ENCODE measurements at regions not wholly inside any gene's neighbourhood (a gene's known extent, or its start where the extent isn't known, plus 50 kb on each side); places are given as distances from the start of the nearest gene placed in this dataset.

DNA sequence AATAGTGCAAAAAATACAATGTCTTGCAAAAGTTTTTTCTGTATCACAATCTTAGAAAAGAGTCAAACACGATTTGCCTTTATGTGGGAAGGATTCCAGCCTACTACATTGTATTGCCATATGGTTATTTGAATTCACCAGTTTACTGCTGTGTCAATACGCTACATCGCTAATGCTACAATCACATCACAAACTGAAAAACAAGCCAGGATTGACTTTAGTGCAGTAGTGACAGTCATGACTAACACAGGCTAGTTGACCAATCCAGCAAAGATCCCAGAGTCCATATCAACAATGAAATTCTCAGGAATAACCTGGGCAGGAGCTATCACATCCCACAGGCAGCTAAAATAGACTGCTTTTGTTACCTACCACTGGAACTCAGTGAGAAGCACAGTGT, 67.0 kb downstream of the IL12A start:
- no peak overlapping the region for H3K4me3 ChIP-seq (replicated peaks; ENCODE audit: low read depth, low read length)
- TF ChIP-seq, protein P1, sequence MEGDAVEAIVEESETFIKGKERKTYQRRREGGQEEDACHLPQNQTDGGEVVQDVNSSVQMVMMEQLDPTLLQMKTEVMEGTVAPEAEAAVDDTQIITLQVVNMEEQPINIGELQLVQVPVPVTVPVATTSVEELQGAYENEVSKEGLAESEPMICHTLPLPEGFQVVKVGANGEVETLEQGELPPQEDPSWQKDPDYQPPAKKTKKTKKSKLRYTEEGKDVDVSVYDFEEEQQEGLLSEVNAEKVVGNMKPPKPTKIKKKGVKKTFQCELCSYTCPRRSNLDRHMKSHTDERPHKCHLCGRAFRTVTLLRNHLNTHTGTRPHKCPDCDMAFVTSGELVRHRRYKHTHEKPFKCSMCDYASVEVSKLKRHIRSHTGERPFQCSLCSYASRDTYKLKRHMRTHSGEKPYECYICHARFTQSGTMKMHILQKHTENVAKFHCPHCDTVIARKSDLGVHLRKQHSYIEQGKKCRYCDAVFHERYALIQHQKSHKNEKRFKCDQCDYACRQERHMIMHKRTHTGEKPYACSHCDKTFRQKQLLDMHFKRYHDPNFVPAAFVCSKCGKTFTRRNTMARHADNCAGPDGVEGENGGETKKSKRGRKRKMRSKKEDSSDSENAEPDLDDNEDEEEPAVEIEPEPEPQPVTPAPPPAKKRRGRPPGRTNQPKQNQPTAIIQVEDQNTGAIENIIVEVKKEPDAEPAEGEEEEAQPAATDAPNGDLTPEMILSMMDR (IDR thresholded peaks at IDR 0.05; ENCODE audit: low read length, missing control alignments) = no peak
- DNase-seq (ENCODE audit: low read depth) = no peak

DNA sequence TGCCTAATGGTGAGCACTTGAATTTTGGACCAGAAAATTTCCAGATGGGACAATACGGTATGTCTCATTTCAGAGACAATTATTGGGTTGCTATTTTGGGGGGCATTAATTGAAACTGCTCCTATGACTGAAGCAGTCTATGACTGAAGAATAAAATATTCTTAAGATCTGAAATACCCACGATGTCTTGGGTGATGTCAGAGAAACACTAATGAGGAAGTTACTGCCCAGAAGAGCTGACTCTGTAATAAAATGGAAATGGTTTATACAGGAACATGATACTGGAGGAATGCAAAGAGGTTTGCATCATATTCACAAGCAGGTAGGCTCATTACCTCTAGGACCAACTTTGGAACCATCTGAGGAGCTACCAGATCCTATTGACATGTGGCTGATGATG, 68.7 kb downstream of the IL12A start:
- no peak overlapping the region for H3K4me3 ChIP-seq (replicated peaks; ENCODE audit: low read depth, low read length)
- TF ChIP-seq, protein P1 (IDR thresholded peaks at IDR 0.05; ENCODE audit: low read length, missing control alignments) = no peak
- DNase-seq (ENCODE audit: low read depth) = no peak

DNA sequence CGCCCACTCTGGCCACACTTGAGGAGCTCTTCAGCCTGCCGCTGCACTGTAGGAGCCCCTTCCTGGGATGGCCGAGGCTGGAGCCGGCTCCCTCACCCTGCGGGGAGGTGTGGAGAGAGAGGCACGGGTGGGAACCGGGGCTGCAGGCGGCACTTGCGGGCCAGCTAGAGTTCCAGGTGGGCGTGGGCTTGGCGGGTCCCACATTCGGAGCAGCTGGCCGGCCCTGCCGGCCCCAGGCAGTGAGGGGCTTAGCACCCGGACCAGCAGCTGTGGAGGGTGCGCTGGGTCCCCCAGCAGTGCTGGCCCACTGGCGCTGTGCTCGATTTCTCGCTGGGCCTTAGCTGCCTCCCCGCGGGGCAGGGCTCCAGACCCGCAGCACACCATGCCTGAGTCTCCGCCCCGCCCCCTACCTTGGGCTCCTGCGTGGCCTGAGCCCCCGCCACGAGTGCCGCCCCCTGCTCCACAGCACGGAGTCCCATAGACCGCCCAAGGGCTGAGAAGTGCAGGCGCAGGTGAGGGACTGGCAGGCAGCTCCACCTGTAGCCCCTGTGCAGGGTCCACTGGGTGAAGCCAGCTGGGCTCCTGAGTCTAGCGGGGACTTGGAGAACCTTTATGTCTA, 71.9 kb downstream of the IL12A start:
- DNase-seq (ENCODE audit: low read depth) = no peak
- no peak overlapping the region for H3K4me3 ChIP-seq (replicated peaks; ENCODE audit: low read depth, low read length)
- TF ChIP-seq, protein P1 (IDR thresholded peaks at IDR 0.05; ENCODE audit: low read length, missing control alignments) = no peak

DNA sequence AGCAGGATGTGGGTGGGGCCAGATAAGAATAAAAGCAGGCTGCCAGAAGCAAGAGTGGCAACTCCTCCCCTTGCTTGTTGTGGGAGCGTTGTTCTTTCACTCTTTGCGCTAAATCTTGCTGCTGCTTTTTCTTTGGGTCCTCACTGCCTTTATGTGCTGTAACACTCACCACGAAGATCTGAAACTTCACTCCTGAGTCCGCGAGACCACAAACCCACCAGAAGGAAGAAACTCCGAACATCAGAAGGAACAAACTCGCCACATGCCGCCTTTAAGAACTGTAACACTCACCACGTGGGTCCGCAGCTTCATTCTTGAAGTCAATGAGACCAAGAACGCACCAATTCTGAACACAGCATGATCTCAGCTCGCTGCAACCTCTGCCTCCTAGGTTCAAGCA, 72.9 kb downstream of the IL12A start:
- H3K4me3 ChIP-seq (replicated peaks; ENCODE audit: low read depth, low read length) = no peak overlapping the region
- no peak for DNase-seq (ENCODE audit: low read depth)
- TF ChIP-seq, protein P1 (IDR thresholded peaks at IDR 0.05; ENCODE audit: low read length, missing control alignments) = no peak

DNA sequence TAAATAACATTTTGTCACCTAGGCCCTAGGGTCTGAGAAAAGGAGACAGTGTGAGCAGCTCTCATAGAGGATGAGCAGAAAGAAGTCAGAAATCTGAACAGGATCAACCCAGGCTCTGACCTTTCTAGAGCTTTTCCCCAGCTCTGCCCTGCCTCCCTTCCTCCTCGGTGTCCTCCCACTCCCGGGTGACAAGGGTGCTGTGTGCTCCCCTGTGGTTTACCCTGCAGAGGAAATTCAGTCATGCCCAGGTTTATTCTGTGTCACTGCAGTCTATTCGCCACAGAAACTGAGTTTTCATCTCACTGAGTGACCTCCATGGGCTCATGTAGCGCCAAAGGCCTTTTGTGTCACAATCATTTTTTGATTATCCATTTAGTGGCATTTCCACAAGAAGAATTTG, 76.6 kb downstream of the IL12A start:
- no peak overlapping the region for H3K4me3 ChIP-seq (replicated peaks; ENCODE audit: low read depth, low read length)
- DNase-seq (ENCODE audit: low read depth) = no peak
- TF ChIP-seq, protein P1 (IDR thresholded peaks at IDR 0.05; ENCODE audit: low read length, missing control alignments) = no peak

DNA sequence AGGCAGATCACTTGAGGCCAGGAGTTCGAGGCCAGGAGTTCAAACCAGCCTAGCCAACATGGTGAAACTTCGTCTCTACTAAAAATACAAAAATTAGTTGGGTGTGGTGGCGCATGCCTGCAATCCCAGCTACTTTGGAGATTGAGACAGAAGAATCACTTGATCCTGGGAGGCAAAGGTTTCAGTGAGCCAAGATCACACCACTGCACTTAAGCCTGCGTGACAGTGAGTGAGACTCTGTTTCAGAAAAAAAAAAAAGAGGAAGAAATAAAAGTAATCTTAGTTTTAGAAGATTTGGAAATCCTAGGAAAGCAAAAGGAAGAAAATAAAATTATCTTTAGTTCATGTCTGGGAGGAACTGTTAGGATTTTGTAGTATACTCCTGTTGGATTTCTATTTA, 77.2 kb downstream of the IL12A start:
- TF ChIP-seq, protein P1 (IDR thresholded peaks at IDR 0.05; ENCODE audit: low read length, missing control alignments) = no peak
- H3K4me3 ChIP-seq (replicated peaks; ENCODE audit: low read depth, low read length) = no peak overlapping the region
- no peak for DNase-seq (ENCODE audit: low read depth)

DNA sequence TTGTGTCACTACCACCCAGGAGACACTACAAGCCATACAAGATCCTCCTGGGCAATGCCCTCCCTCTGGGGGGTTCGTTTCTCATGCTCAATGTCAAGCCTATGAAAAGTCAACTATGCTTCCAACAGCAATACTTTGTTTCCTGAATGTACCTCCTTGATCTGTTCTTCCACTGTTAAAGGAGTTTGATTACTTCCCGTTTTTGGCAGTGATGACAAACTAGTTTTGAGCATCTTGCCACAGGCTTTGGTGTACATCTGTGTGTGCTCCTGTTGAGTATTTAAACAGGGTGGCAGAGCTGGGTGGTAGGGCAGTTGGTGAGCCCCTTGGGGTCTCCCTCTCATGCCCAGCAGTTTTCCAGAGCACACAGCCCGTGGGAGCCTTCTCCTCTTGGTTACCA, 81.4 kb downstream of the IL12A start:
- TF ChIP-seq, protein P1 (IDR thresholded peaks at IDR 0.05; ENCODE audit: low read length, missing control alignments) = no peak
- H3K4me3 ChIP-seq (replicated peaks; ENCODE audit: low read depth, low read length) = no peak overlapping the region
- no peak for DNase-seq (ENCODE audit: low read depth)
